Stomach (tissue), 4 donors: ENCODE measurements at regions not wholly inside any gene's neighbourhood (a gene's known extent, or its start where the extent isn't known, plus 50 kb on each side); places are given as distances from the start of the nearest gene placed in this dataset.

Experiments used
- EP300 ChIP-seq: sonication (generic); formaldehyde crosslinking; IDR thresholded peaks from one replicate; pipeline ENCODE4 v1.6.1; 2017; ENCODE audit warnings: antibody characterized with exemption
- TF ChIP-seq, protein P1 (sequence below), 7 experiments: fragments of 450-650 bp in 4 of 7; fragments of 200-600 bp in 3 of 7; sonication (generic) in 3 of 7; IDR thresholded peaks; one replicate each; pipeline ENCODE4 v1.5.1; 2016 to 2019; ENCODE audit warnings: antibody characterized with exemption in 7 of 7, control low read depth in 2 of 7, mild to moderate bottlenecking in 1 of 7

DNA sequence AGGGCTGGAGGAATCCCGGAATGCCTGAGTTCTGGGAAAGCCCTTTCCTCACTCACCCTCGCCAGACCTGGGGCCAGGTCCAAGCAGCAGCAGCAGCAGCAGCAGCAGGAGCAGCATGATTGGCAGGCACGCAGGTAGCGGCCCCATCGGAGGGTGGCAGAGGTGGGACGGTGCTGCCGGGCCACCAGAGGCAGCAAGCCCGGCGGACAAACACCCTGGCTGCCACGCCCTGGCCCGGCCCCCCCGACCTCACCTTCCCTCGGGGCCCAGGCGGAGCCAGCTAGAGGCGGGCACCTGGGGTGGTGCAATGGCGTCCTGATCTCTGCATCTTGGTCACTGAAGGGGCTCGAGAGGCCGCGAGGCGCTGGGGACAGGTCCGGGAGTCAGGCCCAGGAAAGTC is 122.4 kb downstream of the LAT start:
- no peak for TF ChIP-seq EP300
- TF ChIP-seq, protein P1, sequence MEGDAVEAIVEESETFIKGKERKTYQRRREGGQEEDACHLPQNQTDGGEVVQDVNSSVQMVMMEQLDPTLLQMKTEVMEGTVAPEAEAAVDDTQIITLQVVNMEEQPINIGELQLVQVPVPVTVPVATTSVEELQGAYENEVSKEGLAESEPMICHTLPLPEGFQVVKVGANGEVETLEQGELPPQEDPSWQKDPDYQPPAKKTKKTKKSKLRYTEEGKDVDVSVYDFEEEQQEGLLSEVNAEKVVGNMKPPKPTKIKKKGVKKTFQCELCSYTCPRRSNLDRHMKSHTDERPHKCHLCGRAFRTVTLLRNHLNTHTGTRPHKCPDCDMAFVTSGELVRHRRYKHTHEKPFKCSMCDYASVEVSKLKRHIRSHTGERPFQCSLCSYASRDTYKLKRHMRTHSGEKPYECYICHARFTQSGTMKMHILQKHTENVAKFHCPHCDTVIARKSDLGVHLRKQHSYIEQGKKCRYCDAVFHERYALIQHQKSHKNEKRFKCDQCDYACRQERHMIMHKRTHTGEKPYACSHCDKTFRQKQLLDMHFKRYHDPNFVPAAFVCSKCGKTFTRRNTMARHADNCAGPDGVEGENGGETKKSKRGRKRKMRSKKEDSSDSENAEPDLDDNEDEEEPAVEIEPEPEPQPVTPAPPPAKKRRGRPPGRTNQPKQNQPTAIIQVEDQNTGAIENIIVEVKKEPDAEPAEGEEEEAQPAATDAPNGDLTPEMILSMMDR (IDR thresholded peaks at IDR 0.05) = no peak
